Bronchial epithelial cell (primary cell): ENCODE measurements at regions not wholly inside any gene's neighbourhood (a gene's known extent, or its start where the extent isn't known, plus 50 kb on each side); places are given as distances from the start of the nearest gene placed in this dataset.

Source experiments
- DNase-seq: peaks from one replicate; pipeline ENCODE4 v3.0.0-alpha.2; 2010; ENCODE audit warnings: low read depth
- FAIRE-seq: peaks from 2 replicates; lab custom pipeline; 2011; peaks lifted over from hg19 to GRCh38; lab: Jason Lieb, UNC
- H3K27me3 ChIP-seq: 2 replicates; pipeline ENCODE4 v1.5.1; 2011; ENCODE audit warnings: low read length; ENCODE audit not compliant: control insufficient read depth, insufficient read depth
- H3K36me3 ChIP-seq: 2 replicates; pipeline ENCODE4 v1.5.1; 2011; ENCODE audit warnings: low read length; ENCODE audit not compliant: control insufficient read depth, insufficient read depth
- H3K4me3 ChIP-seq: 2 replicates; pipeline ENCODE4 v1.5.1; 2011; ENCODE audit warnings: mild to moderate bottlenecking, low read depth, low read length, control low read depth
- TF ChIP-seq, protein P1 (sequence below): IDR thresholded peaks from 2 replicates; pipeline ENCODE4 v1.5.1; 2011; ENCODE audit warnings: mild to moderate bottlenecking, moderate library complexity, low read length, control low read depth, inconsistent platforms; ENCODE audit not compliant: insufficient read depth, severe bottlenecking

DNA sequence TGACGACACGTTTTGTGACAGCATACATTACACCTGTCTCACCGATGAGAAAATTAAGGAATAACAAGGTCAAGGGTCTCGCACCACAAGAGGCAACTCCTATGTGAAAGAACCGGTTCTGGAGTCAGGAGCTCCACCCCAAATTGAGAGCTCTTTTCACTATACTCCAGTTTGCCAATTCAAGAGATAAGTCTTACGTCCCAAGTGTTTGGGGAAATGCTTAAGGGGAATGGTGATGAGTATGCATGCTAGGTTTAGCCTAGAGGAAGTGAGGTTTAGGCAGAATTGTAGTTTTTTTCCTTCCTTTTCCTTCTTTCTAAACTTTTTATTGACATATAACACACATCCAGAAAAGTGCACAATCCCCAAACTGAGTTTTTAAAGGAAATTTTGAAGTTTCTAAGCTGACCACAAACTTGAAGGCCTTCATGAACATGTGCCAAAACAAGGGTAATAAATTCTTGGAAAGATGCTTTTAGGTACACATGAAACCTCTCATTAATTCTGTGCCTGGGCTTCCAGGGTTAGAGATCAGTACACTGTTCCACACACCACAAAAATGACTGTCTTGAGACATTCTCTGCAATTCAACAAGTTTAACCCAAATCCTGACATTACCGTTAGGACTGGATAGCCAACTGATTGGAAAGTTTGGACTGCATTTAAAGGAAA lies 127.6 kb upstream of the SLC1A3 start:
- H3K27me3 ChIP-seq = no peaks in the 10 kb centered on the region
- no peaks in the 10 kb centered on the region for H3K36me3 ChIP-seq
- H3K4me3 ChIP-seq = no peak overlapping the region
- TF ChIP-seq, protein P1, sequence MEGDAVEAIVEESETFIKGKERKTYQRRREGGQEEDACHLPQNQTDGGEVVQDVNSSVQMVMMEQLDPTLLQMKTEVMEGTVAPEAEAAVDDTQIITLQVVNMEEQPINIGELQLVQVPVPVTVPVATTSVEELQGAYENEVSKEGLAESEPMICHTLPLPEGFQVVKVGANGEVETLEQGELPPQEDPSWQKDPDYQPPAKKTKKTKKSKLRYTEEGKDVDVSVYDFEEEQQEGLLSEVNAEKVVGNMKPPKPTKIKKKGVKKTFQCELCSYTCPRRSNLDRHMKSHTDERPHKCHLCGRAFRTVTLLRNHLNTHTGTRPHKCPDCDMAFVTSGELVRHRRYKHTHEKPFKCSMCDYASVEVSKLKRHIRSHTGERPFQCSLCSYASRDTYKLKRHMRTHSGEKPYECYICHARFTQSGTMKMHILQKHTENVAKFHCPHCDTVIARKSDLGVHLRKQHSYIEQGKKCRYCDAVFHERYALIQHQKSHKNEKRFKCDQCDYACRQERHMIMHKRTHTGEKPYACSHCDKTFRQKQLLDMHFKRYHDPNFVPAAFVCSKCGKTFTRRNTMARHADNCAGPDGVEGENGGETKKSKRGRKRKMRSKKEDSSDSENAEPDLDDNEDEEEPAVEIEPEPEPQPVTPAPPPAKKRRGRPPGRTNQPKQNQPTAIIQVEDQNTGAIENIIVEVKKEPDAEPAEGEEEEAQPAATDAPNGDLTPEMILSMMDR = no peak
- DNase-seq = no peak
- FAIRE-seq = no peak

DNA sequence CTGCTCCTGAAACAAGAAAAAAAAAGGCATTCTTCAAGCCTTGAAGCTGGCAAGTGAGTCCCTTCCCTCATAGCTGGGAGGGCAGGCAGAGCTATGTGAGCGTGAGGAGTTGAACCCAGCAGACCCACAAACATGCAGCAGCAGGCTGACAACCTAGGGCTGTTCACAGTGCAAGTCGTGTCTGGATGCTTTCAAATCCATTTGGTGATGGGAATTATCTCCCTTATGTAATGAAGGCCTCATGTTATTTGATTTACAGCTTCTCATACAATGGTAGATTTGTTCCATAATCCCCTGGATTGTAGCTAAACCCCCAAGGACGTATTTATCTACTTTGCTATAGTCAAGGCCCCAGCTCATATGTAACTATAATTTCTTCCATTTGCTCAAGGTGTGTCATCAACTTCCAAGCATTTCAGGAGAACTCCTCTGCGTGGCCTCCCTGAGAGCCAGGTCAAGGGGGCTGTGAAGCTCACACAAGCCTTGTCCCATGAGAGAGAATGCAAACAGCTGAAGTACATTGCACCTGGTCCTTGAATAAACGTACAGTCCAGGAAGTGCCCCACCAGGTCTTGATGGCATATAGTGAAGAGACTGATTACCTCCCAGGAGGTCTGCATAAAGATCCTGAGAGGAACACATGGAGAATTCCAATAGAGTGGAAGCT lies 124.8 kb upstream of the SLC1A3 start:
- no peaks in the 10 kb centered on the region for H3K27me3 ChIP-seq
- TF ChIP-seq, protein P1 = no peak
- H3K4me3 ChIP-seq = no peak overlapping the region
- H3K36me3 ChIP-seq = no peaks in the 10 kb centered on the region
- FAIRE-seq (no peak), DNase-seq (no peak)

DNA sequence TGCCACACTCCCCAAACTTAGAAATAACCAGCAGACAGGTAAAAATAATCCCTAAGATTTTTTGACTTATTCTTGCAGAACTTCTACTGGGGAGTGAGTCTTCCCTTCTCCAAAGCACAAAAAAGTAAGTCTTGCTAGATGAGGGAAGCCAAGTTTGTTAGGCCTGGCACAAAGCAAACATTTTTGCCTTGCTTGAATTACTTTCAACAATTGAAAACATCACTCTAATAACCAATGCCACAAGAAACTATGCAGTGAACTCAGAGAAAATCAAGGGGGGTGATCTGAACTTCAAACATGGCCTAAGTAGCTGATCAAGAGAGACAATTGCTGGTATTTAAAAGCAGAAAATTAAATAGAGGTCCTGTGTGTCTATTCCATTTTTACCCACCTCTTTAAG lies 123.6 kb upstream of the SLC1A3 start:
- no peak for FAIRE-seq
- H3K27me3 ChIP-seq = no peaks in the 10 kb centered on the region

DNA sequence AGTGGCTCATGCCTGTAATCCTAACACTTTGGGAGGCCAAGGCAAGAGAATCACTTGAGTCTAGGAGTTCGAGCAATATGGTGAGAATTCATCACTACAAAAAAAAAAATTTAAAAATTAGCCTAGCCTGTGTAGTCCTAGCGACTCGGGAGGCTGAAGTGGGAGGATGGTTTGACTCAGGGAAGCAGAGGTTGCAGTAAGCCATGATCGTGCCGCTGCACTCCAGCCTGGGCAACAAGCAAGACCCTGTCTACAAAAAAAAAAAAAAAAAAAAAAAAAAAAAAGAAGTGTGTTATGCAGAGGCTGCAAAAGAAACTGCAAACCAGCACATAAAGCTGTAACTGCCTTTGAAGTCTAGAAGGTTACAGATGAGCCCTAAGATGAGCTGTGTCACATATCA lies 116.9 kb upstream of the SLC1A3 start:
- no peaks in the 10 kb centered on the region for H3K27me3 ChIP-seq
- FAIRE-seq (no peak), DNase-seq (no peak)
- TF ChIP-seq, protein P1 = no peak
- no peaks in the 10 kb centered on the region for H3K36me3 ChIP-seq
- H3K4me3 ChIP-seq = no peak overlapping the region

More for the DNA sequence above, 123.6 kb upstream of the SLC1A3 start:
- H3K4me3 ChIP-seq = no peak overlapping the region
- DNase-seq = no peak
- no peaks in the 10 kb centered on the region for H3K36me3 ChIP-seq
- TF ChIP-seq, protein P1 = no peak

DNA sequence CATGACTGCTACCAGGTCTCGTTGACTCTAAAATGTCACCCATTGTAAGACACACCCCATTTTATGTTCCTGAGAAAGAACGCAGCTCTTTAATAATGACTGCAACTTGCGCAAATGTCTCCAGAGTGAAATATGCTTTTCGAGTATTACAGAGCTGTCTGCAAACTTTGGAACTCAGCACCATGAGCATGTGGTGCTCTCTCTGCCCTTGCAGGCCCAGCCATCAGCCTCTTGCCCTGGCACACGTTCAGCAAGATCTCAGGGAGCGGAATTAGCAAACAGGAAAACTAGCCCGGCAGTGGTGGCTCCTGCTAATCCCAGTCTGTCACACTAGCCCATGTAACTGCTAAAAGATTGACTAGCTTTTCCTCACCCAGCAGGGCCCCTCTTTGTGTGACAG lies 114.5 kb upstream of the SLC1A3 start:
- TF ChIP-seq, protein P1 = no peak
- Histone ChIP-seq H3K4me3 (no peak overlapping the region), H3K36me3 (no peaks in the 10 kb centered on the region), H3K27me3 (no peaks in the 10 kb centered on the region)
- no peak for FAIRE-seq
- no peak for DNase-seq
